Fibroblast of lung (primary cell): ENCODE measurements at regions not wholly inside any gene's neighbourhood (a gene's known extent, or its start where the extent isn't known, plus 50 kb on each side); places are given as distances from the start of the nearest gene placed in this dataset.

Experiments used
- CTCF ChIP-seq, 2 donors: IDR thresholded peaks in 1 of 2; conservative IDR thresholded peaks in 1 of 2; 1 replicate in 1 of 2; 2 replicates in 1 of 2; pipeline ENCODE4 v1.5.1; 2011 to 2012; ENCODE audit warnings: low read length in 2 of 2, control low read depth in 1 of 2, inconsistent platforms in 1 of 2, low read depth in 1 of 2, mild to moderate bottlenecking in 1 of 2
- EZH2 ChIP-seq: IDR thresholded peaks from 2 replicates; pipeline ENCODE4 v1.5.1; 2012; ENCODE audit warnings: low read length, control low read depth, mild to moderate bottlenecking; ENCODE audit errors: missing control alignments

- TF ChIP-seq CTCF (conservative IDR thresholded peaks at IDR 0.05 in 1 of 2, IDR thresholded peaks at IDR 0.05 in 1 of 2; ENCODE audit: low read depth in 1 of 2, low read length in 2 of 2) (no peak), EZH2 (no peak)
These were observed 64.5 kb upstream of the NECTIN1 start for GRCh38 chr11:119793335-119793984.
